ENCODE measurements at regions not wholly inside any gene's neighbourhood (a gene's known extent, or its start where the extent isn't known, plus 50 kb on each side); places are given as distances from the start of the nearest gene placed in this dataset.

DNA sequence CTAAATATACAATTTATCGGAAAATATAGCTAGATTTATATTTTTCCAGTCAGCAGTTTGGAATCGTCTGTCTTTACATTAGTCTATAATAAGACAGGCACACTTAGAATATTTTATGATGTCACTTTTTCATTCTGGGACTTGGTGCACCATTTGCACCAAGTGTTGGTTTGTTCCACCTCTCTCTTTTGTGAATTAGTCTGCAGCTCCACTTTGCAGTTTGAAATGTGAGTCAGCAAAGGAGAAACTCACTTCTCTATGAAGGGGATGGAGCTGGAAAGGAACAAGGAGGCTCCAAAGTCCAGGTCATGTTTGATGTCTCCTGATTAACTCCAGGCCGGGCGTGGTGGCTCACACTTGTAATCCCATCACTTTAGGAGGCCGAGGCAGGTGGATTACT is 63.8 kb upstream of the RTN4 start:
- ChIA-PET POLR2A (ENCODE audit: unreplicated experiment) (interaction anchor here (0.6 kb wide), 1 partner anchor 13 kb away, joined by 4 read pairs; no protein-coding TSS in a partner anchor), CTCF (no interaction called here)
- no peaks in the 10 kb centered on the region for H3K36me3 ChIP-seq (ENCODE audit: low read depth, low read length)
- DNase-seq, result no peak
- TF ChIP-seq EZH2 (IDR thresholded peaks at IDR 0.05; ENCODE audit: low read length, unreplicated experiment), result no peak
- TF ChIP-seq EZH2phosphoT487 (IDR thresholded peaks at IDR 0.05; ENCODE audit: borderline replicate concordance, low read length), result no peak
- TF ChIP-seq, protein P1, sequence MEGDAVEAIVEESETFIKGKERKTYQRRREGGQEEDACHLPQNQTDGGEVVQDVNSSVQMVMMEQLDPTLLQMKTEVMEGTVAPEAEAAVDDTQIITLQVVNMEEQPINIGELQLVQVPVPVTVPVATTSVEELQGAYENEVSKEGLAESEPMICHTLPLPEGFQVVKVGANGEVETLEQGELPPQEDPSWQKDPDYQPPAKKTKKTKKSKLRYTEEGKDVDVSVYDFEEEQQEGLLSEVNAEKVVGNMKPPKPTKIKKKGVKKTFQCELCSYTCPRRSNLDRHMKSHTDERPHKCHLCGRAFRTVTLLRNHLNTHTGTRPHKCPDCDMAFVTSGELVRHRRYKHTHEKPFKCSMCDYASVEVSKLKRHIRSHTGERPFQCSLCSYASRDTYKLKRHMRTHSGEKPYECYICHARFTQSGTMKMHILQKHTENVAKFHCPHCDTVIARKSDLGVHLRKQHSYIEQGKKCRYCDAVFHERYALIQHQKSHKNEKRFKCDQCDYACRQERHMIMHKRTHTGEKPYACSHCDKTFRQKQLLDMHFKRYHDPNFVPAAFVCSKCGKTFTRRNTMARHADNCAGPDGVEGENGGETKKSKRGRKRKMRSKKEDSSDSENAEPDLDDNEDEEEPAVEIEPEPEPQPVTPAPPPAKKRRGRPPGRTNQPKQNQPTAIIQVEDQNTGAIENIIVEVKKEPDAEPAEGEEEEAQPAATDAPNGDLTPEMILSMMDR (conservative IDR thresholded peaks at IDR 0.05; ENCODE audit: low read depth, low read length), result no peak
- H3K9me3 ChIP-seq (ENCODE audit: low read length), result no peaks in the 10 kb centered on the region
- no peaks in the 10 kb centered on the region for H4K20me1 ChIP-seq (ENCODE audit: low read length)
- H3F3A ChIP-seq (ENCODE audit: low read length, unreplicated experiment), result peaks cover 3% of the 10 kb centered on the region
- no peak overlapping the region for H2AFZ ChIP-seq (ENCODE audit: low read length)
- no peak overlapping the region for H3K27ac ChIP-seq (ENCODE audit: low read length)
- no peak for ATAC-seq
- H3K9me2 ChIP-seq (replicated peaks; ENCODE audit: low read length), result no peaks in the 10 kb centered on the region
- no peaks in the 10 kb centered on the region for H3K79me2 ChIP-seq (ENCODE audit: low read length)
- H3K4me2 ChIP-seq (ENCODE audit: low read length), result no peak overlapping the region
- intact Hi-C loops (cut with micrococcal nuclease), result loop anchor here (5.0 kb wide), 1 partner anchor 43 kb away; no protein-coding TSS in a partner anchor
- H3K27me3 ChIP-seq (ENCODE audit: low read length), result no peaks in the 10 kb centered on the region
- no TSS peak for BruUV-seq (replicated peaks)
- H3K9ac ChIP-seq (ENCODE audit: low read length), result no peak overlapping the region
- no peak overlapping the region for H3K4me3 ChIP-seq (ENCODE audit: low read length)
- peaks cover 47% of the 10 kb centered on the region for H3K4me1 ChIP-seq (ENCODE audit: insufficient read depth, low read length)

DNA sequence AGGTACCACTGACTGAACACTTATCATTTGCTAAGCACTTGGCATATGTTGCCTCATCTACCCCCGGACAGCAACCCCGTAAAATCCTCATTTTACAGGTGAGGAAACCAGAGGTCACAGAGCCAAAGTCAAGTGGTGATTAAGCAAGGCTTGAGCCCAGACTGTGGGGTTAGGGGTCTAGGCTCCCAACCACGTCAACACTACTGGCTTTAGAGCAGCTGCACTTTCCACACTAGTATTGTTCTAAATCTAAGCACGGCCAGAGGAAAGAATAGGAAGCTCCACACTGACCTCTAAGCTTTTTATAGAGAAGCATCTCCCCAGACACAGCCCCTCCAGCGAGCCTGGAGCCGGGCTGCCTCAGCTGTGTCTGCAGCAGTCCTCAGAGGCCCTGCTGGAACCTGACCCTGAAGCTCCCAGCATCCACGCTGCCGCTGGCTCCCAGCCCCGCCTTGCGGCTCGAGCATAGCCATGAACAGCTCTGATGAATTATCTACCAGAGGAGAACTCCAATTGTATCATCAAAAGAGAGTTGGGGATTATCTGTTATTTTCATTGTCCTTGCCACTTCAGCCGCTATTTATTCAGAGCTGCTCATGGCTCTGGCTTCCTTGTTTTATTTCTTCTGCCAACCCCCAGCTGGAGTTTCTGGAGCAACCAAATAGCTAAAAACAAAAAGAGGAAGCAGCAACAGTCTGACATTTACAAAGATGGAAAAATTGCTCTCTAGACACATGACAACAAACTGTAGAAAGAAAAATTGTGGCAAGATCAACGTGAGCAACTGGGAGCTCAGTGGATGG is 62.2 kb upstream of the RTN4 start:
- POLR2A ChIA-PET (ENCODE audit: unreplicated experiment), result interaction anchor here (0.6 to 1.0 kb wide), 3 partner anchors 62 to 475 kb away, joined by 4 to 6 read pairs (median 5); partner anchors contain the start of gene RTN4
- ATAC-seq (no peak), DNase-seq (no peak)
- Histone ChIP-seq H3K9me2 (replicated peaks; ENCODE audit: low read length) (no peaks in the 10 kb centered on the region), H3K79me2 (ENCODE audit: low read length) (no peaks in the 10 kb centered on the region), H3F3A (ENCODE audit: low read length, unreplicated experiment) (peaks cover 5% of the 10 kb centered on the region), H3K9ac (ENCODE audit: low read length) (no peak overlapping the region), H2AFZ (ENCODE audit: low read length) (peak overlapping the region; percentile 60), H3K4me3 (ENCODE audit: low read length) (no peak overlapping the region), H3K4me2 (ENCODE audit: low read length) (peak overlapping the region; percentile 32; the same call in 1 of the 2 replicates), H3K27ac (ENCODE audit: low read length) (peak overlapping the region; percentile 47), H3K4me1 (ENCODE audit: insufficient read depth, low read length) (peaks cover 58% of the 10 kb centered on the region), H3K36me3 (ENCODE audit: low read depth, low read length) (no peaks in the 10 kb centered on the region), H3K27me3 (ENCODE audit: low read length) (no peaks in the 10 kb centered on the region), H4K20me1 (ENCODE audit: low read length) (no peaks in the 10 kb centered on the region), H3K9me3 (ENCODE audit: low read length) (no peaks in the 10 kb centered on the region)
- TF ChIP-seq EZH2phosphoT487 (IDR thresholded peaks at IDR 0.05; ENCODE audit: borderline replicate concordance, low read length) (no peak), EZH2 (IDR thresholded peaks at IDR 0.05; ENCODE audit: low read length, unreplicated experiment) (no peak)
- BruUV-seq (replicated peaks), result no TSS peak
- CTCF ChIA-PET, result no interaction called here
- intact Hi-C loops (cut with micrococcal nuclease), result loop anchor here (5.0 kb wide), 1 partner anchor 45 kb away; no protein-coding TSS in a partner anchor

DNA sequence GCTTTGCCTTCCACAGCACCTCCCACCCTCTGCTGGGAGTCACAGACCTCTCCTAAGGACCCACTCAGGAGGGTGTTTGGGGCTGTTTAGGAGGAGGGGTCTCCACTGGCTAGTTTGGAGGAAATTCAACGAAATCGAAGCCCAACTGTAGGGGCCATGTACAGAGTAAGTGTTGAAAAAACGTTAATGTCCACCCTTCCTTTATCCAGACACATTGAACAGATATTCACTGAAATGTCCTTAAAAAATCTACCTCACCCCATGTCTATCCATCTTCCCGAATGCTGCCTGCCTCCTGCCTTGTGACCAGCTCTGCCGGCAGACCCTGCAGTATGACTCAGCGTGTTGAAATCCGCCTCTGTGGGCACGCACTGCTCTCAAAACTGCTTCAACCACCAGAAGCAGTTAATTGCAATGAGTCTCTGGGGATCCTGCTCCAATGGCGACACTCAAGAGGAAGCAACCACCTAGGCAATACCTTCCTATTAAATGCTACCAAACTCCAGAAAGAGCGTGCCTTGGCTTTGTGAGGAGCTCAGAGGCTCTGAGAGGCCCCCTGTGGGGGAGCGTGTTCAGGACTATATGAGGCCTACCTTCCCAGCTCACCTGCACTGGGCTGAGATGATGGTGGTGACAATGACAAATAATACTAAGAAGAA is 61.4 kb upstream of the RTN4 start:
- no peaks in the 10 kb centered on the region for H3K36me3 ChIP-seq (ENCODE audit: low read depth, low read length)
- peaks cover 65% of the 10 kb centered on the region for H3K4me1 ChIP-seq (ENCODE audit: insufficient read depth, low read length)
- H3K27me3 ChIP-seq (ENCODE audit: low read length), result no peaks in the 10 kb centered on the region
- H3K27ac ChIP-seq (ENCODE audit: low read length), result peak overlapping the region; percentile 47
- peak overlapping the region; percentile 32 for H3K4me2 ChIP-seq (ENCODE audit: low read length)
- no peak overlapping the region for H3K4me3 ChIP-seq (ENCODE audit: low read length)
- H4K20me1 ChIP-seq (ENCODE audit: low read length), result no peaks in the 10 kb centered on the region
- no peaks in the 10 kb centered on the region for H3K79me2 ChIP-seq (ENCODE audit: low read length)
- H3F3A ChIP-seq (ENCODE audit: low read length, unreplicated experiment), result peaks cover 10% of the 10 kb centered on the region
- TSS peak; percentile 93 for BruUV-seq (replicated peaks)
- peak; percentile 73 for ATAC-seq
- H3K9ac ChIP-seq (ENCODE audit: low read length), result peak overlapping the region; percentile 52
- ChIA-PET POLR2A (ENCODE audit: unreplicated experiment) (interaction anchor here (0.6 to 1.0 kb wide), 3 partner anchors 61 to 474 kb away, joined by 4 to 6 read pairs (median 5); partner anchors contain the start of gene RTN4), CTCF (no interaction called here)
- no peaks in the 10 kb centered on the region for H3K9me2 ChIP-seq (replicated peaks; ENCODE audit: low read length)
- H2AFZ ChIP-seq (ENCODE audit: low read length), result peak overlapping the region; percentile 60
- peak; percentile 89 for DNase-seq
- TF ChIP-seq, protein P1 (conservative IDR thresholded peaks at IDR 0.05; ENCODE audit: low read depth, low read length), result no peak
- no peak for TF ChIP-seq EZH2phosphoT487 (IDR thresholded peaks at IDR 0.05; ENCODE audit: borderline replicate concordance, low read length)
- no peak for TF ChIP-seq EZH2 (IDR thresholded peaks at IDR 0.05; ENCODE audit: low read length, unreplicated experiment)
- intact Hi-C loops (cut with micrococcal nuclease), result loop anchor here (2.0 to 5.0 kb wide), 2 partner anchors 46 to 61 kb away; partner anchors contain the start of gene RTN4
- no peaks in the 10 kb centered on the region for H3K9me3 ChIP-seq (ENCODE audit: low read length)
